Fibroblast of pulmonary artery (primary cell): ENCODE measurements at regions not wholly inside any gene's neighbourhood (a gene's known extent, or its start where the extent isn't known, plus 50 kb on each side); places are given as distances from the start of the nearest gene placed in this dataset.
"Not testable (repeated sequence)": the region's sequence is repeated elsewhere in the genome, so short reads cannot be mapped to it uniquely, and the experiment has no call there.

Experiments used
- DNase-seq: peaks from one replicate; pipeline ENCODE4 v3.0.0-alpha.2; 2010; ENCODE audit warnings: low read depth
- H3K4me3 ChIP-seq: replicated peaks from 2 replicates; pipeline ENCODE4 v1.5.1; 2011; ENCODE audit warnings: low read depth, mild to moderate bottlenecking, control low read depth, low read length, moderate library complexity
- CTCF ChIP-seq: IDR thresholded peaks from 2 replicates; pipeline ENCODE4 v1.5.1; 2011; ENCODE audit warnings: mild to moderate bottlenecking, control low read depth, low read length, inconsistent platforms; ENCODE audit errors: missing control alignments

- no peak overlapping the region for H3K4me3 ChIP-seq
- no peak for TF ChIP-seq CTCF
- DNase-seq: no peak
Measured at GRCh38 chr12:131513606-131514005, 197.3 kb upstream of the SFSWAP start.

- H3K4me3 ChIP-seq, DNase-seq: not testable (repeated sequence)
Measured at GRCh38 chr12:131520553-131520952, 190.3 kb upstream of the SFSWAP start.

GRCh38 chr12:131521326-131521725 is 189.6 kb upstream of the SFSWAP start:
- no peak for DNase-seq
- TF ChIP-seq CTCF: no peak
- no peak overlapping the region for H3K4me3 ChIP-seq

- no peak for TF ChIP-seq CTCF
- DNase-seq: no peak
- H3K4me3 ChIP-seq: no peak overlapping the region
Measured at GRCh38 chr12:131525795-131526508, 184.9 kb upstream of the SFSWAP start.

GRCh38 chr12:131527092-131527491 is 183.8 kb upstream of the SFSWAP start:
- no peak for TF ChIP-seq CTCF
- no peak overlapping the region for H3K4me3 ChIP-seq
- DNase-seq: no peak

GRCh38 chr12:131527736-131528135 is 183.2 kb upstream of the SFSWAP start:
- H3K4me3 ChIP-seq: no peak overlapping the region
- DNase-seq: no peak
- TF ChIP-seq CTCF: no peak

GRCh38 chr12:131528144-131528543 is 182.7 kb upstream of the SFSWAP start:
- DNase-seq: no peak
- no peak overlapping the region for H3K4me3 ChIP-seq
- TF ChIP-seq CTCF: no peak
